ENCODE measurements at regions not wholly inside any gene's neighbourhood (a gene's known extent, or its start where the extent isn't known, plus 50 kb on each side); places are given as distances from the start of the nearest gene placed in this dataset.
A peak's percentile ranks its signal among the peaks of the same experiment; 100 is the strongest.
"Not testable (repeated sequence)": the region's sequence is repeated elsewhere in the genome, so short reads cannot be mapped to it uniquely, and the experiment has no call there.

- no peak for DNase-seq (ENCODE audit: low read depth)
These were observed 604.4 kb upstream of the LRRN3 start for GRCh38 chr7:110486549-110486948.

GRCh38 chr7:110502888-110503465, 588.0 kb upstream of the LRRN3 start:
- DNase-seq (ENCODE audit: low read depth), result no peak

GRCh38 chr7:110507369-110507768, 583.6 kb upstream of the LRRN3 start:
- DNase-seq (ENCODE audit: low read depth), result no peak

GRCh38 chr7:110507832-110508231, 583.1 kb upstream of the LRRN3 start:
- no peak for DNase-seq (ENCODE audit: low read depth)

- DNase-seq (ENCODE audit: low read depth), result not testable (repeated sequence)
These were observed 575.9 kb upstream of the LRRN3 start for GRCh38 chr7:110514975-110515551.

- no peak for DNase-seq (ENCODE audit: low read depth)
These were observed 571.1 kb upstream of the LRRN3 start for GRCh38 chr7:110519851-110520250.

- no peak for DNase-seq (ENCODE audit: low read depth)
These were observed 569.5 kb upstream of the LRRN3 start for GRCh38 chr7:110521357-110521911.

GRCh38 chr7:110522061-110522760, 568.7 kb upstream of the LRRN3 start:
- no peak for DNase-seq (ENCODE audit: low read depth)

GRCh38 chr7:110522761-110523200, 568.1 kb upstream of the LRRN3 start:
- no peak for DNase-seq (ENCODE audit: low read depth)

GRCh38 chr7:110529175-110529574, 561.8 kb upstream of the LRRN3 start:
- no peak for DNase-seq (ENCODE audit: low read depth)

- no peak for DNase-seq (ENCODE audit: low read depth)
These were observed 559.7 kb upstream of the LRRN3 start for GRCh38 chr7:110531186-110531585.

- DNase-seq (ENCODE audit: low read depth), result peak; percentile 14
These were observed 556.5 kb upstream of the LRRN3 start for GRCh38 chr7:110534241-110534931.

GRCh38 chr7:110539216-110539615, 551.7 kb upstream of the LRRN3 start:
- no peak for DNase-seq (ENCODE audit: low read depth)

- DNase-seq (ENCODE audit: low read depth), result no peak
These were observed 549.0 kb upstream of the LRRN3 start for GRCh38 chr7:110541962-110542361.

- no peak for DNase-seq (ENCODE audit: low read depth)
These were observed 546.7 kb upstream of the LRRN3 start for GRCh38 chr7:110544194-110544593.

GRCh38 chr7:110548372-110548771, 542.6 kb upstream of the LRRN3 start:
- DNase-seq (ENCODE audit: low read depth), result no peak

GRCh38 chr7:110557136-110557535, 533.8 kb upstream of the LRRN3 start:
- DNase-seq (ENCODE audit: low read depth), result no peak

- DNase-seq (ENCODE audit: low read depth), result not testable (repeated sequence)
These were observed 527.6 kb upstream of the LRRN3 start for GRCh38 chr7:110563286-110563685.

GRCh38 chr7:110564246-110564645, 526.7 kb upstream of the LRRN3 start:
- DNase-seq (ENCODE audit: low read depth), result no peak

GRCh38 chr7:110568388-110568787, 522.5 kb upstream of the LRRN3 start:
- no peak for DNase-seq (ENCODE audit: low read depth)

- no peak for DNase-seq (ENCODE audit: low read depth)
These were observed 522.0 kb upstream of the LRRN3 start for GRCh38 chr7:110568932-110569331.

GRCh38 chr7:110569486-110570205, 521.3 kb upstream of the LRRN3 start:
- no peak for DNase-seq (ENCODE audit: low read depth)

Measured in fibroblast of the conjunctiva (primary cell).